NB4 (cell line): ENCODE measurements at regions not wholly inside any gene's neighbourhood (a gene's known extent, or its start where the extent isn't known, plus 50 kb on each side); places are given as distances from the start of the nearest gene placed in this dataset.

ENCODE experiments used
- DNase-seq: peaks from one replicate; pipeline ENCODE4 v3.0.0; 2010; ENCODE audit warnings: low read depth
- H3K4me3 ChIP-seq: one replicate; pipeline ENCODE4 v1.5.1; 2011; ENCODE audit warnings: mild to moderate bottlenecking, low read depth, low read length, moderate library complexity
- MYC ChIP-seq: IDR thresholded peaks from 2 replicates; pipeline ENCODE4 v1.6.1; 2011; ENCODE audit warnings: low read depth, low read length
- POLR2A ChIP-seq: IDR thresholded peaks from 2 replicates; pipeline ENCODE4 v1.6.1; 2011; ENCODE audit warnings: mild to moderate bottlenecking; ENCODE audit not compliant: insufficient read length; ENCODE audit errors: extremely low read depth
- TF ChIP-seq, protein P1 (sequence below): IDR thresholded peaks from 2 replicates; pipeline ENCODE4 v1.6.1; 2011; ENCODE audit warnings: low read depth, low read length
- TF ChIP-seq, protein P2 (sequence below): IDR thresholded peaks from one replicate; pipeline ENCODE4 v1.5.1; 2012; ENCODE audit warnings: low read depth, low read length

GRCh38 chr15:62895905-62896316, 146.6 kb upstream of the TPM1 start:
- DNase-seq: no peak
- TF ChIP-seq POLR2A: no peak
- H3K4me3 ChIP-seq: no peak overlapping the region

DNA sequence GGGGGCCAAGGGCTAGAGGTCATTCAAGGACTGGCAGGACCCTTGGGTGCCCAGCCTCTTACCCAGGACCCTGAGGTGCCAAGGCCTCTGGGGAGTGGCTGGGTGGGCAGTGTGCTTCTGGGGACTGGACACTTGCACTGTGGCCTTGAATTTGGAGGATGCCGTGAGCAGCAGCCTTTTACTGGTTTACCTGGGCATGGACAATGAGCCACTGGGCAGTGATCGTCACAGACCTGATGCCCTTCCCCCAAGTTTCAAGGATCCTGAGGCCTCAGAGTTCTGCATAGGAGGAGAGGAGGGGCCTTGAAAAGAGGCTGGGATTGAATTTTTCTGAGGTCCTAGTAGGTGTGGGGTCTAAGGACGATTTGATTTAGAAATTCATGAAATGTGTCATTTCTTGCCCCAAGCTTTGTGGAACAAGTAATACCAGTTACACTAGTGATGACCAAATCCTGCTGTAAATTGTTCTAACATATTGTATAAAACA, 146.1 kb upstream of the TPM1 start:
- no peak for DNase-seq
- TF ChIP-seq, protein P1, sequence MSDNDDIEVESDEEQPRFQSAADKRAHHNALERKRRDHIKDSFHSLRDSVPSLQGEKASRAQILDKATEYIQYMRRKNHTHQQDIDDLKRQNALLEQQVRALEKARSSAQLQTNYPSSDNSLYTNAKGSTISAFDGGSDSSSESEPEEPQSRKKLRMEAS: no peak
- TF ChIP-seq MYC: no peak
- TF ChIP-seq POLR2A: no peak
- TF ChIP-seq, protein P2, sequence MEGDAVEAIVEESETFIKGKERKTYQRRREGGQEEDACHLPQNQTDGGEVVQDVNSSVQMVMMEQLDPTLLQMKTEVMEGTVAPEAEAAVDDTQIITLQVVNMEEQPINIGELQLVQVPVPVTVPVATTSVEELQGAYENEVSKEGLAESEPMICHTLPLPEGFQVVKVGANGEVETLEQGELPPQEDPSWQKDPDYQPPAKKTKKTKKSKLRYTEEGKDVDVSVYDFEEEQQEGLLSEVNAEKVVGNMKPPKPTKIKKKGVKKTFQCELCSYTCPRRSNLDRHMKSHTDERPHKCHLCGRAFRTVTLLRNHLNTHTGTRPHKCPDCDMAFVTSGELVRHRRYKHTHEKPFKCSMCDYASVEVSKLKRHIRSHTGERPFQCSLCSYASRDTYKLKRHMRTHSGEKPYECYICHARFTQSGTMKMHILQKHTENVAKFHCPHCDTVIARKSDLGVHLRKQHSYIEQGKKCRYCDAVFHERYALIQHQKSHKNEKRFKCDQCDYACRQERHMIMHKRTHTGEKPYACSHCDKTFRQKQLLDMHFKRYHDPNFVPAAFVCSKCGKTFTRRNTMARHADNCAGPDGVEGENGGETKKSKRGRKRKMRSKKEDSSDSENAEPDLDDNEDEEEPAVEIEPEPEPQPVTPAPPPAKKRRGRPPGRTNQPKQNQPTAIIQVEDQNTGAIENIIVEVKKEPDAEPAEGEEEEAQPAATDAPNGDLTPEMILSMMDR: no peak
- no peak overlapping the region for H3K4me3 ChIP-seq

GRCh38 chr15:62896969-62897486, 145.5 kb upstream of the TPM1 start:
- no peak for DNase-seq
- TF ChIP-seq, protein P1: no peak
- TF ChIP-seq, protein P2: no peak
- TF ChIP-seq MYC (no peak), POLR2A (no peak)
- H3K4me3 ChIP-seq: no peak overlapping the region

DNA sequence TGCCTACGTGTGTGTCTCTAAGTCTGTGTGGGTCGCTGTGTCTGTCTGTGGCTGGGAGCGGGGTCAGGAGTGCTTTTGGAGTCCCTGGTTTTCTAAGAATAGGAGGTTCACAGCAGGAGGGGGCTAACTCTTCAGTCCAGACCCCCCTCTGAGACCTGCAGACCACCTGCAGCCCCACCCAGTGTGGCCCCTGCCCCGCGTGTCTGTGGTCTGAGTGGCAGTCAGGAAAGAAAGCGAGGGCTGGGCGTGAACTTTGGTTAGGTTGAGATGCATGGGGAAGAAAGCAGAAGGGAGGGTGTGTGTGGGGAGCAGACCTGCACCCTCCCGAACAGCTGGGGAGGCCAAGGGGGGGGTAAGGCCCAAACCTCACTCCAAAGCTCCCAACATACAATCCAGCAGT, 144.9 kb upstream of the TPM1 start:
- TF ChIP-seq, protein P1: no peak
- TF ChIP-seq POLR2A (no peak), MYC (no peak)
- TF ChIP-seq, protein P2: no peak
- DNase-seq: no peak
- H3K4me3 ChIP-seq: no peak overlapping the region

- TF ChIP-seq, protein P1: no peak
- TF ChIP-seq, protein P2: no peak
- TF ChIP-seq POLR2A (no peak), MYC (no peak)
- H3K4me3 ChIP-seq: no peak overlapping the region
- DNase-seq: no peak
These were observed 143.5 kb upstream of the TPM1 start for GRCh38 chr15:62899090-62899493.

GRCh38 chr15:62900071-62900802, 142.3 kb upstream of the TPM1 start:
- peak; percentile 24 for DNase-seq
- no peak overlapping the region for H3K4me3 ChIP-seq
- TF ChIP-seq POLR2A (no peak), MYC (no peak)
- TF ChIP-seq, protein P1: no peak
- TF ChIP-seq, protein P2: no peak
